HEK293 (cell line): ENCODE measurements at regions not wholly inside any gene's neighbourhood (a gene's known extent, or its start where the extent isn't known, plus 50 kb on each side); places are given as distances from the start of the nearest gene placed in this dataset.

Experiments used
- CTCF ChIA-PET: fragments of 350-600 bp; formaldehyde crosslinking; extraction: SDS; loops from one replicate; lab custom pipeline; 2021; ENCODE audit warnings: antibody characterized with exemption; lab: Yijun Ruan, JAX
- POLR2A ChIA-PET: fragments of 300-600 bp; formaldehyde crosslinking; extraction: SDS; loops from one replicate; lab custom pipeline; 2020; ENCODE audit warnings: antibody characterized with exemption, inconsistent platforms; lab: Yijun Ruan, JAX
- H3K27ac ChIP-seq: fragments of 200-500 bp; sonication (Bioruptor generic); 2 replicates; pipeline ENCODE4 v1.5.1; 2014; ENCODE audit warnings: low read depth, low read length, control low read depth, inconsistent platforms; ENCODE audit errors: extremely low read depth
- H3K36me3 ChIP-seq, 2 experiments: fragments of 200-500 bp in 1 of 2; sonication (Bioruptor generic) in 1 of 2; 1 replicate in 1 of 2; 2 replicates in 1 of 2; pipeline ENCODE4 v1.5.1; 2014 to 2017; ENCODE audit warnings: inconsistent platforms in 2 of 2, low read length in 2 of 2; ENCODE audit not compliant: control insufficient read depth in 2 of 2, insufficient read depth in 1 of 2
- H3K4me1 ChIP-seq: fragments of 200-500 bp; sonication (Bioruptor generic); 2 replicates; pipeline ENCODE4 v1.5.1; 2014; ENCODE audit warnings: mild to moderate bottlenecking, low read length, inconsistent platforms; ENCODE audit not compliant: control insufficient read depth, insufficient read depth
- H3K4me3 ChIP-seq: 2 replicates; pipeline ENCODE4 v1.5.1; 2011; ENCODE audit warnings: low read depth, mild to moderate bottlenecking, control low read depth, low read length, moderate library complexity
- H3K9me3 ChIP-seq: fragments of 200-500 bp; sonication (Bioruptor generic); 2 replicates; pipeline ENCODE4 v1.5.1; 2014; ENCODE audit warnings: low read depth, low read length, inconsistent platforms; ENCODE audit not compliant: control insufficient read depth, insufficient read depth
- REPIN1 ChIP-seq: fragments of 450-650 bp; formaldehyde crosslinking; IDR thresholded peaks from 2 replicates; pipeline ENCODE4 v1.5.1; 2017; ENCODE audit warnings: missing biosample characterization, missing genetic modification characterization, low read depth
- SALL2 ChIP-seq: fragments of 450-650 bp; formaldehyde crosslinking; IDR thresholded peaks from 2 replicates; pipeline ENCODE4 v1.5.0; 2017; ENCODE audit warnings: missing biosample characterization, mild to moderate bottlenecking, missing genetic modification characterization, borderline replicate concordance
- SP3 ChIP-seq: fragments of 450-650 bp; formaldehyde crosslinking; IDR thresholded peaks from 2 replicates; pipeline ENCODE4 v1.5.1; 2016; ENCODE audit warnings: missing biosample characterization, missing genetic modification characterization
- TCF7L2 ChIP-seq: IDR thresholded peaks from 2 replicates; pipeline ENCODE4 v1.6.1; 2011; ENCODE audit warnings: low read depth, mild to moderate bottlenecking, inconsistent platforms, low read length, moderate library complexity, borderline replicate concordance
- TSHZ1 ChIP-seq: fragments of 450-650 bp; formaldehyde crosslinking; IDR thresholded peaks from 2 replicates; pipeline ENCODE4 v1.5.1; 2016; ENCODE audit warnings: missing biosample characterization, missing genetic modification characterization, borderline replicate concordance
- ZBTB6 ChIP-seq: fragments of 450-650 bp; formaldehyde crosslinking; IDR thresholded peaks from 2 replicates; pipeline ENCODE4 v1.5.1; 2017; ENCODE audit warnings: missing biosample characterization, missing genetic modification characterization
- ZBTB7A ChIP-seq: fragments of 450-650 bp; formaldehyde crosslinking; IDR thresholded peaks from 2 replicates; pipeline ENCODE4 v1.5.1; 2016; ENCODE audit warnings: low read depth, missing biosample characterization, missing genetic modification characterization
- ZFP3 ChIP-seq: fragments of 450-650 bp; formaldehyde crosslinking; IDR thresholded peaks from 2 replicates; pipeline ENCODE4 v1.5.1; 2016; ENCODE audit warnings: low read depth, missing biosample characterization, missing genetic modification characterization
- ZNF175 ChIP-seq: fragments of 450-650 bp; formaldehyde crosslinking; IDR thresholded peaks from 2 replicates; pipeline ENCODE4 v1.5.1; 2016; ENCODE audit warnings: missing biosample characterization, missing genetic modification characterization
- ZNF184 ChIP-seq: fragments of 450-650 bp; IDR thresholded peaks from 2 replicates; pipeline ENCODE4 v1.5.1; 2018; ENCODE audit warnings: missing biosample characterization, mild to moderate bottlenecking, missing genetic modification characterization
- ZNF223 ChIP-seq: fragments of 450-650 bp; formaldehyde crosslinking; IDR thresholded peaks from 2 replicates; pipeline ENCODE4 v1.5.1; 2016; ENCODE audit warnings: missing biosample characterization, missing genetic modification characterization
- ZNF324 ChIP-seq: fragments of 450-650 bp; formaldehyde crosslinking; IDR thresholded peaks from 2 replicates; pipeline ENCODE4 v1.5.1; 2016; ENCODE audit warnings: missing biosample characterization, missing genetic modification characterization
- ZNF354C ChIP-seq: fragments of 450-650 bp; formaldehyde crosslinking; IDR thresholded peaks from 2 replicates; pipeline ENCODE4 v1.5.1; 2016; ENCODE audit warnings: missing biosample characterization, missing genetic modification characterization, low read depth, borderline replicate concordance
- ZNF48 ChIP-seq: fragments of 450-650 bp; formaldehyde crosslinking; IDR thresholded peaks from 2 replicates; pipeline ENCODE4 v1.5.1; 2016; ENCODE audit warnings: missing biosample characterization, missing genetic modification characterization
- ZNF544 ChIP-seq: fragments of 450-650 bp; formaldehyde crosslinking; IDR thresholded peaks from 2 replicates; pipeline ENCODE4 v1.5.0; 2017; ENCODE audit warnings: missing biosample characterization, missing genetic modification characterization
- ZNF548 ChIP-seq: fragments of 450-650 bp; formaldehyde crosslinking; IDR thresholded peaks from 2 replicates; pipeline ENCODE4 v1.5.1; 2016; ENCODE audit warnings: missing biosample characterization, missing genetic modification characterization
- ZNF549 ChIP-seq: fragments of 450-650 bp; IDR thresholded peaks from 2 replicates; pipeline ENCODE4 v1.5.1; 2018; ENCODE audit warnings: missing biosample characterization, missing genetic modification characterization, mild to moderate bottlenecking, inconsistent platforms, moderate library complexity
- ZNF624 ChIP-seq: fragments of 450-650 bp; formaldehyde crosslinking; IDR thresholded peaks from 2 replicates; pipeline ENCODE4 v1.5.1; 2017; ENCODE audit warnings: missing biosample characterization, missing genetic modification characterization
- ZNF639 ChIP-seq: fragments of 450-650 bp; formaldehyde crosslinking; IDR thresholded peaks from 2 replicates; pipeline ENCODE4 v1.5.1; 2016; ENCODE audit warnings: missing biosample characterization, missing genetic modification characterization
- ZNF692 ChIP-seq: fragments of 450-650 bp; formaldehyde crosslinking; IDR thresholded peaks from 2 replicates; pipeline ENCODE4 v1.5.1; 2016; ENCODE audit warnings: missing biosample characterization, missing genetic modification characterization
- ZNF707 ChIP-seq: fragments of 450-650 bp; formaldehyde crosslinking; IDR thresholded peaks from 2 replicates; pipeline ENCODE4 v1.5.1; 2016; ENCODE audit warnings: missing biosample characterization, missing genetic modification characterization
- ZNF76 ChIP-seq: fragments of 450-650 bp; formaldehyde crosslinking; IDR thresholded peaks from 2 replicates; pipeline ENCODE4; 2016; ENCODE audit warnings: low read depth, missing biosample characterization, missing genetic modification characterization, borderline replicate concordance
- ZNF768 ChIP-seq: fragments of 450-650 bp; formaldehyde crosslinking; IDR thresholded peaks from 2 replicates; pipeline ENCODE4 v1.5.1; 2018; ENCODE audit warnings: missing biosample characterization, mild to moderate bottlenecking, missing genetic modification characterization
- ZSCAN18 ChIP-seq: fragments of 450-650 bp; formaldehyde crosslinking; IDR thresholded peaks from 2 replicates; pipeline ENCODE4 v1.5.1; 2016; ENCODE audit warnings: missing biosample characterization, missing genetic modification characterization

GRCh38 chr10:120983721-120984120 lies 132.6 kb downstream of the WDR11 start (continued):
- TF ChIP-seq ZNF48 (tag by site-specific recombination) (no peak), ZNF354C (no peak), ZNF184 (tag by site-specific recombination) (no peak), SALL2 (no peak), ZNF223 (tag by site-specific recombination) (no peak), ZNF692 (tag by site-specific recombination) (no peak)

GRCh38 chr10:120984221-120984620 lies 133.1 kb downstream of the WDR11 start:
- no peak overlapping the region for H3K4me3 ChIP-seq
- CTCF ChIA-PET = interaction anchor here (1.2 kb wide), 1 partner anchor 35 kb away, joined by 6 read pairs; no protein-coding TSS in a partner anchor
- POLR2A ChIA-PET = no interaction called here
- no peaks in the 10 kb centered on the region for H3K9me3 ChIP-seq
- H3K27ac ChIP-seq = no peak overlapping the region
- TF ChIP-seq ZNF175 (no peak), TCF7L2 (no peak), ZNF544 (tag by site-specific recombination) (no peak), ZBTB6 (no peak), ZNF549 (no peak), ZNF624 (no peak), TSHZ1 (tag by site-specific recombination) (no peak), ZNF768 (tag by site-specific recombination) (no peak), REPIN1 (tag by site-specific recombination) (no peak), ZNF639 (tag by site-specific recombination) (no peak), ZNF548 (tag by site-specific recombination) (no peak), ZBTB7A (tag by site-specific recombination) (no peak), SP3 (tag by site-specific recombination) (no peak), ZSCAN18 (tag by site-specific recombination) (no peak), ZNF707 (tag by site-specific recombination) (no peak), ZNF76 (tag by site-specific recombination) (no peak), ZFP3 (tag by site-specific recombination) (no peak), ZNF324 (no peak)
- H3K4me1 ChIP-seq = peaks cover 34% of the 10 kb centered on the region
- H3K36me3 ChIP-seq = no peaks in the 10 kb centered on the region
